HG03378 (cell line): ENCODE measurements at regions not wholly inside any gene's neighbourhood (a gene's known extent, or its start where the extent isn't known, plus 50 kb on each side); places are given as distances from the start of the nearest gene placed in this dataset.
"Not testable (repeated sequence)": the region's sequence is repeated elsewhere in the genome, so short reads cannot be mapped to it uniquely, and the experiment has no call there.

Experiments
- ATAC-seq: cut with Tn5 transposase; IDR thresholded peaks from one replicate; pipeline ENCODE4 v1.9.1; 2021; ENCODE audit warnings: mild to moderate bottlenecking, moderate library complexity; ENCODE audit not compliant: unreplicated experiment

DNA sequence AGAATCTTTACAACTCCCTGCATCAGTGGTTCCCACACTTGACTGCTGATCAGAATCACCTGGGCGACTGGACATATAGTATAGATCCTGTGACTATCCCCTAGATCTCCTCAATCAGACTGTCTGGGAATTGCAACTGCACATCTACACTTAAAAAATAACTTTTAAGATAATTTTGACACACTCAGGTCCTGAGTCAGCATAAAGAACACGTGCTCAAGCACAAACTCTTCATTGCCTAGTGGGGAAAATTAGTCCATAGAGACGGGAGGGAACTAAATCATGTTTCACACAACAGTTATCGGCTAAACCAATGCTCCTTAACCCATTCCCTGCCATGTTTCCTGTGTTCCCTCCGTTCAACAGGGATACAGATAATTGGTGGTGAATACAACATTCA lies 243.5 kb upstream of the FGF13 start:
- ATAC-seq, result no peak

DNA sequence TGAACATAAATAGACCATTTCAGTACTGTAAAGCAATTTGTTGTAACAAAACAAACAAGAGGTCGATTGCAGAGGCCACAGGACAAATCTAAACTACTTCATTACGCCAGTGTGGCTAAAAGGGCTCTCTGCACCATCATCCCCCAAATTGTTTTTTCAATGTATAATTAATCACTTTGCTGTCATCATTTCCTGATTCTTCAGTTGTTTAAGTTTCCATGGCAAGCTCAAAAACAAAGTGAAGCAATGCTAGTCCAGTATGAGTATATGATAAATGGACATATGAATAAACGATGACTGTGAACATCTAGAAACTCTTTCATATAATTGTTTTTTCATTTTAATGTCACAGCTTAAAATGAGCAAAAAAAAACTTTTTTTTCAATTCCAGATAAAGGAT lies 235.4 kb upstream of the FGF13 start:
- no peak for ATAC-seq

DNA sequence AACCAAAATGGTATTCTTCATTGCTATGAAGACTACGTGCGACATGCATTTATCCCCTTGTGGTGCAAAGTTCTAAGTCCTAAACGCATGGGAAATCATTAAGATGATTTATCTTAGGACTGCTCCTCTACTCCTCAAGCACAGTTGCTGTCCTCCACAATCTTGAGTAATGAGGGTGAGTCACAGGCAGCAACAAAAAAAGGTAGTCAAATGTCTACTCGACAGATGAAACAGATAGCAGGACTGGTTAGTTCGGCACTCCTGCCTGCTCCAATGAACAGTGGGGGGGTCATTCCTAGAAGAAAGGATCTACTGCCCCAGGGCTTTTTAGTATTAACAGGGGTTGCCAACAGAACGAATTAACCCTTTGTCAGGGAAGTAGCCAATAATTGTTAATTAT lies 233.7 kb upstream of the FGF13 start:
- ATAC-seq, result no peak

DNA sequence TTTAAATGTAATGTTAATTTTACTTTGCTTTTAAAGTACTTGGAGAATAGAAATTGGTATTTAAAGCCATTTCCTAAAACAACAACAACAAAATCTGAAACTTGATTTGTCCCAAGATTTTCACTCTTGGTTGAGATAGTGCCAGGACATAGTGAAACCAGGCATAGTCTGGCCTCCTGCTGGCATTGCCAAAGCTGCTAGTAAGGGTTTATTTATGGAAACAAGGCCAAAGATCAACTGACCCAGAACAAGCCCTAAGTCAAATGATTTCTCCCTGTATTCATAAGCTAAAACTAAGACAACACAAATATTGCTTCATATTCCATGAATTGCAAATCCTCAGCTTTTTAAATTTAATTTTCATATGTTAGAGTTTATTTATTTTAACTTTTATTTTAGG lies 227.5 kb upstream of the FGF13 start:
- ATAC-seq, result no peak

DNA sequence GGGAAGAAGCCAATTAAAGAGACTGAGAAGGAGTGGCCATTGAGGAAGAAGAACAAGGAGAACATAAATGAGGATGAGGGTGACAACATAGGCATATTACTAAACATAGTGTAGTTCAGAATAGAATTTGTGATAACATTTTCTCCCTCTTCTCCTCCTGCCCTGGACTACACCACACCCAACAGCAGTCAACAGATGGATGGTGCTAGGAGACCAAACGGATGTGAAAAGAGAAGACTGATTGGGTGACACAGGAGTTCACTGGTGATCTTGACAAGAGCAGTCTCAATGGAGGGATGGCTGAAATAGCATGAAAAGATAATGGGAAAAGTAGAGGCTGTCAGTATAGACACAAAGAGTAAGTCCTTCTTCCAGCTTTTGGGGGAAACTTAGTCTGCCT lies 226.5 kb upstream of the FGF13 start:
- ATAC-seq, result no peak

DNA sequence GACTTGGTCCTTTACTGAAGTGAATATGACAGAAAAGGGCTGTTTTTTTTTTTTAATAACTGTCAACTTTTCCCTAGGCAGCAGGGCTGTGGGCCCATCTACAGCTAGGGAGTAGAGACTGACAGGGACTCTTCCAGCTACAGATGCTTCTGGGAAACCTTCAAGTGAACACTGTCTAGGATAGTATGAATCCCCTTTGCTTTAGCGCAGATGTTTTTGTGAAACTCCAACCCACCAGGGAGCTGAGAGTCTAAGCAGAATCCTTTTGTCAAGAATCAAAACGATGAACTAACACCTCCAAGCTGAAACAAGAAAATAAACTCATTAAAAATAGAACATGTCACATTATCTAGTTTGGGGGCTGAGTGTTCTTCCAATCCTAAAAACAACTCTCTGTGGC lies 219.7 kb upstream of the FGF13 start:
- no peak for ATAC-seq

DNA sequence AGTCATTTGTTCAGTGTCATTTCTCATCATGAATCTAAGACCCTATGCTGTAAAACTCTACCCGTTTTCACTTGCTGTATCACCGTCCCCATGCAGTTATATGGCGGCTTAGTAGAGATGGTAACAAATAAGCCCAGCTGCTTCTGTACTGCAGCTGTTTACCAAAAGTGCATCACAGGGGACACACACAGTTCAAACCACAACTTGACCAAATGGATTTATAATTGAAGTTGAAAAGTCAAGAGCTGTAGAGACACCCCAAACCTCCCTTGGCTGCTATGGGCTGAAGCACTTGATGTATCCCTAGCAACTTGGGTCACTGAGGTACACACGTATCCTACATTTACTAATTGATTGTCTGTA lies 219.0 kb upstream of the FGF13 start:
- no peak for ATAC-seq

DNA sequence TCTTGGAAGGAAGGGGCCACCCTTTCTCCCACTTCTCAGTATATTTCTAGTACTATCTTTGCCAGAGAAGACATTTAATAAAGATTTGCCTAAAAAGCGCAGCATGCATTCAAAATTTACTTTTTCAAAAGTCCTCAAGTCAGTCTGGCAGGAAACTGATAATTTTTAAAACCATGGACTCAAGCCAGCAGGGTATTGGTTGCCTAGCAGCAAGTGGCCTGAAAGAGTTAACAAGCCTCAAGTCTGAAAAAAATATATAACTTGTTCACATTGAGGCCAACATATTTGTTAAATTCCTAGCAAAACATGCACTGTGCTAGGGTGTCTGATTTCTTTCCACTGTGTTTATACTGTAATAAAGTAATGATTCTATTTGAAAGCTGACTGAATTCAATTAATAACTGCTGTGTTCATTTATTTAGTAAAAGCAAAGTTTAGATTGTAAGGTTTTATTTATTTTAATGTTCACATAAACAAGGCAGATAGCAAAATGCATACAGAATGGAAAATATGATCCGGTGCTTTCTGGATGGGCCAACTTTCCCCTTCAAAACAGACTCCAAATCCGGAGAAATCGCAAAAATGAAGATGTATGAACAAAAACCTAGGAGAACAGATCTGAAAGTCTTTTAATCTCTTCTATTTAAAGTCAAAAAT lies 218.5 kb upstream of the FGF13 start:
- ATAC-seq, result no peak

DNA sequence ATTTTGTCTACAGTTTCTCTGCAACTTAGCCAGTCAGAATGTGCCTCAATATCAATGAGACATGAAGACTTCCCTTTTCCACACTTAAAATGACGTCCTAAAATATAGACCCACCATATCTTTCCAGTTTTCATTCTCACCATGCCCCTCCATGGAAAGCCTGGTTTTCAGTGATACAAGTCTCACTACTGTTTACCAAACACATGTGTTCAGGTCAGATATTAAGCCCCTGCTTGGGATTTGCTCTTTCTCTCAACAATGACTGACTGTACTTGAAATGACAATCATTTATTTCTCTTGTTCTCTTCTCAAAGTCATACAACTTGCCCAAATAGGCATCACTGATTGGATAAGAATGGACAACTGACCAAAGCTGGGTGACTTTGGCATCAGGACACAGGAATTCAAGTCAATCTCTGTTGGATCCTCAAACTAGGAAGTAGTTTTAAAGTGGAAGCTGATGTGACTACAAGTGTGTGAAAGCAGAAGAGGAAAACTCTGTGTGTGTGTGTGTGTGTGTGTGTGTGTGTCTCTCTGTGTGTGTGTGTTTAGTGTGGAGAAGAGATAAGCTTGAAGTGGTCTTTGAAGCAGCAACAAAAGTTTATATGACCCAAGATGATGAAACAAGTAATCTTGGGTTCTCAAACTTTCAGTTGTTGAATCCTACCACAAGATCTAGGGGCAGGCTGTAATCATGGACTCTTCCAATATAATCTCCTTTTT lies 217.4 kb upstream of the FGF13 start:
- no peak for ATAC-seq

DNA sequence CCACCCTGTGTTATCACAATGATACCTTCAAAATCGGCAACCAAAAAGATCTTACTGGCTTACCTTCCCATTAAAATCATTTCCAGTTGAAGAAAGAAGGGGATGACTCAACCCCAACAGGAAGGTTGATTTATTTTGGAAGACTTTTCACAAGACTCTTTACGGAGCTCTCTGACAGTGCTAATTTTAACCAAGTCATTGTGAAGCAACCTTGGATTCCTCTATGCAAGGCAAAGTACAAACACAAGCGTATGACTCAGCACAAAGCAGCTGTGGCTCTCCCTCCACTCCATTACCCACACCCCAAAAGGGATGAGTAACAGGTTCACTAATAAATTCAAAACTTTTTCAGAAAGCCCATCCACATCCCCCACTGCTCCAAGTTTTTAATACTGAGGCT lies 213.8 kb upstream of the FGF13 start:
- ATAC-seq, result no peak

DNA sequence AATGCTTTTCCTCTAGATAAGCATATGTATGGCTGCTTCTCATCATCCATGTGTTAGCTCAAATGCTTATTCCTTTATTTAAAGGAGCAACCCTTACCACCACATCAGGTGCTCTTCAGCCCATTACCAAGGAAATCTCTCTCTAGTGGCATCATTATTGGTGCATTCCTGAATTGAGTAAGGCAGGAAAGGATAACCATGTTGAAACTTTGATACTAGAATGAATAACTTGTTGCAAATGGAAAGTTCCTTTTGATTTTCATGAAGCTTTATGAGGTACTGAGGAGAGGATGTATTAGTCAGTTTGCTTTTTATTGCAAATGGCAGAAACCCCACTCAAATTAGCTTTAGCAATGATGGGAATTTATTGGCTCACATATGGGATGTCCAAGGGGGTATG lies 212.3 kb upstream of the FGF13 start:
- ATAC-seq, result no peak

DNA sequence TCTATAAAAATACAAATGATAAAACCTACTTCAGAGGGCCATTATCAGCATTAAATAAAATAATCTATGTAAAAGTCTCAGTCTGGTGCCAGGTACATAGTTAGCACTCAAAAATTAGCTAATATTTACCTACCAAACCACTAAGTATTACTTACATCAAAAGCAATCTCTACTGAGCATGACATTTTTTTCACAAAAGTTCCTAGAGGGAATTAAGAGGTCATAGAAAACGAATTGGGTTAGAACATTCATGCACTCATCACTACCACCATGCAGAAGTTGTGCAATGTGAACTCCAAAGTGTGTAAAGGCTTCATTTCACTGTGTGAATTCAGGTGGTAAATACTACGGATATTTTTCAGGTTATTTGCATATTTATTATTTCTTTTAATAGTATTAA lies 209.5 kb upstream of the FGF13 start:
- ATAC-seq, result no peak

DNA sequence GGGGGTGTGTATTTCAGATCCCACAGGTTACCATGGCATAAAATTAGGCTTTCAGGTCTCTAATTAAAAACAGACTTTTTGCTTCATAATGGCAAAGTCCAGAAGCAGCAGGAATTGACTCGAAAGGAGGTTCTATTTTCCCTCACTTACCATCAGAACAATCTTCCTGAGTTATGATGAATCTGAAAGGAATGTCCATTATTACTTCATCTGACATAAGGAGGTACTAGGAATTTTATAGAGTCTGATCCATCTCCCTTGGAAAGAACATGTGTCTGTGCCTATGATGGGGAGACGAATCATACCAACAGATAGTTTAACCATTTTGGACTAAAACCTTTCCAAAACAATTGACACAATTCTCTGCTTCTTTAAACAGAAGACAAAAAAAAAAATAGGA lies 206.3 kb upstream of the FGF13 start:
- ATAC-seq, result no peak

DNA sequence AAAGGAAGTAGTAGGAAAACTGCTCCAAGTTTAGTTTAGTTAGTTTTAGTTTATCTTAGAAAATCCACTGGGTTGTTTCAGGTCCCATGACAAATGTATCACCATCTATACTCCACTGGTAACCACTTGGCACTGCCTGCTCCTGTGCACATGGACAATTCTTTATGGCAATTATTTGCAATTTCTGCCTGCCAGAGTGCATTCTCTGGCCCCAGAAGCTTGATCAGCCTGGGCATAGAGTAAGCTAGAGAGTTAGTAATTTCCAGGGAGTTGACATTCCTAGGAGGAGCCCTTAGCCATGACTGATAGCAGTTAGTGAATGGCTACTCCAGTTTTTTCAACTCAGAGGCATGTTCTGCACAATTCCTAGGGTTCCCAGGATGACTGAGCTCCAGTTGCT lies 203.2 kb upstream of the FGF13 start:
- ATAC-seq, result no peak

DNA sequence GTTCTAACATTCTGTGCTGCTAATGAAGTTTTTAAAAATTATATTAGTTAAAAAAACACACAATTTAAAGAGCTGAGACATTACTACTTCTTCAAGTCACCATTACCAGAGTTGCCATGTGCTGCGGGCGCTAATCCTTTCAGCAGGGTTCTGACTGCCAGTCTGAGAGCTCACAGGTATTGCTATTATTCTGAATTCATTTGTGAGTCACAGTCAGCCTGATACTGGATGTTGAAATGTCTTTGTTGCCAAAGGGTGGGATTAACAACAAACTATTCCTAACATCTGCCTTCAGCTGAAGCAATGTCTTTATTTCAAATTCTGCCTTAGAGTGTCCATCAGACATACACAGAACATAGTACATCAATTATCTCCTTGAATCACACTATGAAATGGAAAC lies 197.1 kb upstream of the FGF13 start:
- ATAC-seq, result no peak

DNA sequence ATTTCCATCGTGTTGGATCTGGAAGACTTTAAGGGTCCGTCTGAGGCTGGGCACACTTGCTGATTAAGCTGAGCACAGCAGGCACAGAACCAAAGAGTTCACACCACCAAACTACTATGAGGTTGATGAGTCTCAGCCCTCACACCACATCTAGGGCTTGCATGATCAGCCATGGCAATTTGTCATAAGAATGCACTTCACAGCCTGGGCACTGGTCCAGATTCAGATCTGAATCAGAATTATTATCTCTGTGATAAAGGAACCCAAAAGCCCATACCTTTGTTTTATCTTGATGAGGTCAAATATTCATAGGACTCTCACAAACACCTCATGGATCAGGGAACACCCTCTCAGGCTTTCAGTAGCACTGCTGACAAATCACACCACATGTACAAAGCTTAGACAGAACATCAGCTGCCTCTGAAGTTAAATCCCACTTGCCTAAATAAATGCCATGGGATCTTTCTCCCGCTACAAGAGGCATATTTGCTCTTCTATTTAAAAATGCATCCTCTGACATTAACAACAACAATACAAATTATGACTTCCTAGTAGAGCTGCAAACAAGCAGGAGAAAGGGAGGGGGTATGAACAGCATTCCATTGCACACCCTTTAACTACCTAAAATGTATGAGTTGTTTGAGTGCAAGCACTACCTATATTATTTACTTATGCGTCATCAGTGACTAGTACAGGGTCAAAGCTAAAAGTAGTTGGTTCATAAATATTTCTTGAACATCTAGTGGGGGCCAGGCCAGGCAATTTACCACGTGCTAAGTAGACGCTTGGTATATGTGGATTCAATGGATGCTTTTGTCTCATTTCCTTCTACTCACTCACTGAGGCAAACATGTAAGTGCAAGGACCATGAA lies 186.3 kb upstream of the FGF13 start:
- no peak for ATAC-seq

DNA sequence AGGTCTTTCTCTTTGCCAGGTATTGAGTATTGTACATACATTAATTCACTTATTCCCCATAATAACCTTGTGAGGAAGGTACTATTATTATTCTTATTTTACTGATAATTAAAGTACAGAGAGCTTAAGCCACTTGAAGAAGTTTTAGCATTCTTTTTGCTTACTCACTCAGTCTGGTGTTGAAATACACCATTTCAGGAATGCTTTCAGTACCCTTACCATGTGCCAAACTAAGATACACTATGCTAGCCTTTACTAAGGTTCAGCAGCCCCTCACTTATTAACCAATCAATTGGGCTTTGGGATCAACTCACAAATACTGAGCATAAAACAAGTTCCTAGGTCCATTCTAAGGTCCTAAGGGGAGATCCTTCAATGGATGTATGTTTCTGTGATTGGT lies 179.0 kb upstream of the FGF13 start:
- no peak for ATAC-seq

DNA sequence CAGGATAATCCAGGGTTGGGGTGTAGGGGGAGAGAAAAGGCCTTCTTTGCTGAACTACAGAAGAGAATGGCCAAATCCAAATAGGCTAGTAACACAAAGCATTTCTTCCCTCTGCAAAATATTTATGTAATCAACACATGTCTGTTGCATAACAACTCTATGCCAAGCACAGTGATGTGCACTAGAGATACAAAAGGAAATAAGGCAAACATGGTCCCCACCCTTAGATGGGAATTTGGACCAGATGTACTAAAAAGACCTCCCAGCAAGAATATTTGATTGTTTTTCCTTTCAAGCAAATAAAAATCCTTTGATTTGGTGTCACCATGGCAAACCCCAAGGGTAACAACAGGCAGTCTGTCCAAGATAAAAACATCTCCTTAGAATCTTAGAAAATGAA lies 177.6 kb upstream of the FGF13 start:
- no peak for ATAC-seq

DNA sequence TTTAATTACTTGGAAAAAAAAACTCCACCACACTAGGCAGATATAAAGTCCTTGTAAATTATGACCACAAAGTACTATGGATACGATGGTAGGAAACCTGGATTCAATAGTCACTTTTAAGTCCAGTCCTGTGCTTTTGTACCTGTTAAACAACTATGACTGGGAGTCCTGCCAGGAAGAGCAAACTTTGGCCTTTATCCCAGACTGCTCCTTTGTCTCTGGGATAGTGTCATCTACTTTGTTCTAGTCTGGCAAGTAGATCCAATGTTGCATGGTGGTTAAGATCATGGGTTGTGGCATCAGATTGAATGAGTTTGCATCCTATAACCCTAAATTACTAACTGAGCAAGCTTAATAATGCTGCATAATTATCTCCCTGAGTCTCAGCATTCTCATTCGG lies 175.3 kb upstream of the FGF13 start:
- no peak for ATAC-seq

DNA sequence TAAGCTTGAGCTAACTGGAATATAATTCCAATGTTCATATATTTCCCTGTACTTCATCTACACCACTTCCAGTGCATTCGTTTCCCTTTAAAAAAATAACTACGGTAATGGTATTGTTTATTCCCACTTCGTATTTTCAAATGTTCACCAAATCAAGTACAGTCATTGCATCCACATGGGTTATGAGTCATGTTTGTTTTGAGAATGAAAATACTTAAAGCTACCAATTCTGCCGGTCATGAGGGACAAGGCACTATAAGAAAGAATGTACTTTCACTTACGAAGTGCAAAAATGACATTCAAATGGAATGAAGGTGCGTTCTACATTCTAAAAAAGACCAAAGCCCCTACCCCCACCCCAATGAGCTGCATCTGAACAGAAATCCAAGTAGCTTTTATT lies 174.4 kb upstream of the FGF13 start:
- no peak for ATAC-seq

DNA sequence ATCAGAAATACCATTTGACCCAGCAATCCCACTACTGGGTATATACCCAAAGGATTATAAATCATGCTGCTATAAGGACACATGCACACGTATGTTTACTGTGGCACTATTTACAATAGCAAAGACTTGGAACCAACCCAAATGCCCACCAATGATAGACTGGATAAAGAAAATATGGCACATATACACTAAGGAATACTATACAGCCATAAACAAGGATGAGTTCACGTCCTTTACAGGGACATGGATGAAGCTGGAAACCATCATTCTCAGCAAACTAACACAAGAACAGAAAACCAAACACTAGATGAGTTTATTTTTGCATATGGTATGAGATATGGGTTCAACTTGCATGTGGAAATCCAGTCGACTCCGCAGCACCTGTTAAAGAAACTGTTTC lies 168.8 kb upstream of the FGF13 start:
- ATAC-seq, result not testable (repeated sequence)

DNA sequence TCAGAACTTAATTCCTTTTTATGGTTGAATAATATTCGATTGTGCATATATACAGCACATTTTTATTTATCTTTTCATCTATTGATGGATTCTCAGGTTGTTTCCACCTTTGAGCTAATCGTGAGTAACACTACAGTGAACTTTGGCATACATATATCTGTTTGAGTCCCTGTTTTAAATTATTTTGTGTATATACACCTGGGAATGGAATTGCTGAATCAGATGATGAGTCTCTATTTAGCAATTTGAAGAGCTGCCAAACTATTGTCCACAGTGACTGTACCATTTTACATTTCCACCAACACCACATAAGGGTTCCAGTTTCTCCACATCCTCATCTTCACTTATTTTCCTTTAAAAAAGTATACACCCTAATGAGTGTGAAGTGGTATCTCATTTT lies 166.2 kb upstream of the FGF13 start:
- no peak for ATAC-seq
